ENCODE measurements at regions not wholly inside any gene's neighbourhood (a gene's known extent, or its start where the extent isn't known, plus 50 kb on each side); places are given as distances from the start of the nearest gene placed in this dataset.
"Not testable (repeated sequence)": the region's sequence is repeated elsewhere in the genome, so short reads cannot be mapped to it uniquely, and the experiment has no call there.

- Histone ChIP-seq H3K27ac (ENCODE audit: low read depth, low read length) (no peak overlapping the region), H3K36me3 (ENCODE audit: control insufficient read depth in 5 of 5, insufficient read depth in 5 of 5, low read length in 5 of 5) (no peaks in the 10 kb centered on the region), H3K4me3 (ENCODE audit: low read depth in 1 of 5, low read length in 5 of 5) (peak overlapping the region in 1 of 5 donors; percentile 19), H3K9ac (ENCODE audit: low read length in 5 of 5) (no peak overlapping the region), H3K27me3 (ENCODE audit: control insufficient read depth in 5 of 5, insufficient read depth in 4 of 5, low read length in 5 of 5) (no peaks in the 10 kb centered on the region), H3K4me1 (ENCODE audit: control insufficient read depth in 5 of 5, insufficient read depth in 5 of 5, low read length in 5 of 5) (peaks cover 0 to 10% (median 5%) of the 10 kb centered on the region in 5 donors), H3K9me3 (ENCODE audit: control insufficient read depth in 5 of 5, low read length in 5 of 5) (peaks cover 0 to 10% (median 5%) of the 10 kb centered on the region in 5 donors)
These were observed 90.6 kb downstream of the VCPKMT start for GRCh38 chr14:50025776-50026175.

- H3K4me3 ChIP-seq (ENCODE audit: low read depth in 1 of 5, low read length in 5 of 5), result no peak overlapping the region
- H3K9ac ChIP-seq (ENCODE audit: low read length in 5 of 5), result no peak overlapping the region
- H3K36me3 ChIP-seq (ENCODE audit: control insufficient read depth in 5 of 5, insufficient read depth in 5 of 5, low read length in 5 of 5), result no peaks in the 10 kb centered on the region
- H3K4me1 ChIP-seq (ENCODE audit: control insufficient read depth in 5 of 5, insufficient read depth in 5 of 5, low read length in 5 of 5), result peaks cover 0 to 5% (median 0%) of the 10 kb centered on the region in 5 donors
- H3K9me3 ChIP-seq (ENCODE audit: control insufficient read depth in 5 of 5, low read length in 5 of 5), result peaks cover 0 to 10% (median 5%) of the 10 kb centered on the region in 5 donors
- no peak overlapping the region for H3K27ac ChIP-seq (ENCODE audit: low read depth, low read length)
- H3K27me3 ChIP-seq (ENCODE audit: control insufficient read depth in 5 of 5, insufficient read depth in 4 of 5, low read length in 5 of 5), result no peaks in the 10 kb centered on the region
These were observed 90.0 kb downstream of the VCPKMT start for GRCh38 chr14:50026396-50026795.

- Histone ChIP-seq H3K9ac (ENCODE audit: low read length in 5 of 5) (no peak overlapping the region), H3K4me3 (ENCODE audit: low read depth in 1 of 5, low read length in 5 of 5) (no peak overlapping the region), H3K4me1 (ENCODE audit: control insufficient read depth in 5 of 5, insufficient read depth in 5 of 5, low read length in 5 of 5) (peaks cover 0 to 8% (median 7%) of the 10 kb centered on the region in 5 donors), H3K9me3 (ENCODE audit: control insufficient read depth in 5 of 5, low read length in 5 of 5) (peaks cover 0 to 10% (median 5%) of the 10 kb centered on the region in 5 donors), H3K36me3 (ENCODE audit: control insufficient read depth in 5 of 5, insufficient read depth in 5 of 5, low read length in 5 of 5) (no peaks in the 10 kb centered on the region), H3K27ac (ENCODE audit: low read depth, low read length) (no peak overlapping the region), H3K27me3 (ENCODE audit: control insufficient read depth in 5 of 5, insufficient read depth in 4 of 5, low read length in 5 of 5) (no peaks in the 10 kb centered on the region)
These were observed 88.6 kb downstream of the VCPKMT start for GRCh38 chr14:50027816-50028215.

- Histone ChIP-seq H3K9ac (ENCODE audit: low read length in 5 of 5) (no peak overlapping the region), H3K9me3 (ENCODE audit: control insufficient read depth in 5 of 5, low read length in 5 of 5) (peaks cover 0 to 10% (median 5%) of the 10 kb centered on the region in 5 donors), H3K4me3 (ENCODE audit: low read depth in 1 of 5, low read length in 5 of 5) (no peak overlapping the region), H3K4me1 (ENCODE audit: control insufficient read depth in 5 of 5, insufficient read depth in 5 of 5, low read length in 5 of 5) (peaks cover 0 to 8% (median 7%) of the 10 kb centered on the region in 5 donors), H3K27ac (ENCODE audit: low read depth, low read length) (no peak overlapping the region), H3K36me3 (ENCODE audit: control insufficient read depth in 5 of 5, insufficient read depth in 5 of 5, low read length in 5 of 5) (no peaks in the 10 kb centered on the region), H3K27me3 (ENCODE audit: control insufficient read depth in 5 of 5, insufficient read depth in 4 of 5, low read length in 5 of 5) (no peaks in the 10 kb centered on the region)
These were observed 87.9 kb downstream of the VCPKMT start for GRCh38 chr14:50028458-50028857.

- Histone ChIP-seq H3K27me3 (ENCODE audit: control insufficient read depth in 5 of 5, insufficient read depth in 4 of 5, low read length in 5 of 5) (no peaks in the 10 kb centered on the region), H3K9me3 (ENCODE audit: control insufficient read depth in 5 of 5, low read length in 5 of 5) (peaks cover 0 to 10% (median 5%) of the 10 kb centered on the region in 5 donors), H3K36me3 (ENCODE audit: control insufficient read depth in 5 of 5, insufficient read depth in 5 of 5, low read length in 5 of 5) (no peaks in the 10 kb centered on the region), H3K27ac (ENCODE audit: low read depth, low read length) (no peak overlapping the region), H3K9ac (ENCODE audit: low read length in 5 of 5) (no peak overlapping the region), H3K4me3 (ENCODE audit: low read depth in 1 of 5, low read length in 5 of 5) (no peak overlapping the region), H3K4me1 (ENCODE audit: control insufficient read depth in 5 of 5, insufficient read depth in 5 of 5, low read length in 5 of 5) (peaks cover 0 to 8% (median 7%) of the 10 kb centered on the region in 5 donors)
These were observed 86.3 kb downstream of the VCPKMT start for GRCh38 chr14:50030036-50030435.

- H3K27ac ChIP-seq (ENCODE audit: low read depth, low read length); H3K27me3 ChIP-seq (ENCODE audit: control insufficient read depth in 5 of 5, insufficient read depth in 4 of 5, low read length in 5 of 5); H3K4me1 ChIP-seq (ENCODE audit: control insufficient read depth in 5 of 5, insufficient read depth in 5 of 5, low read length in 5 of 5); H3K4me3 ChIP-seq (ENCODE audit: low read depth in 1 of 5, low read length in 5 of 5); H3K9me3 ChIP-seq (ENCODE audit: control insufficient read depth in 5 of 5, low read length in 5 of 5); H3K9ac ChIP-seq (ENCODE audit: low read length in 5 of 5); H3K36me3 ChIP-seq (ENCODE audit: control insufficient read depth in 5 of 5, insufficient read depth in 5 of 5, low read length in 5 of 5): not testable (repeated sequence)
These were observed 85.5 kb downstream of the VCPKMT start for GRCh38 chr14:50030911-50031310.

- H3K4me1 ChIP-seq (ENCODE audit: control insufficient read depth in 5 of 5, insufficient read depth in 5 of 5, low read length in 5 of 5), result peaks cover 0 to 8% (median 7%) of the 10 kb centered on the region in 5 donors
- no peak overlapping the region for H3K27ac ChIP-seq (ENCODE audit: low read depth, low read length)
These were observed 84.6 kb downstream of the VCPKMT start for GRCh38 chr14:50031602-50032313.

GRCh38 chr14:50032462-50033167 is 83.8 kb downstream of the VCPKMT start:
- H3K4me3 ChIP-seq (ENCODE audit: low read depth in 1 of 5, low read length in 5 of 5); H3K27me3 ChIP-seq (ENCODE audit: control insufficient read depth in 5 of 5, insufficient read depth in 4 of 5, low read length in 5 of 5); H3K36me3 ChIP-seq (ENCODE audit: control insufficient read depth in 5 of 5, insufficient read depth in 5 of 5, low read length in 5 of 5); H3K4me1 ChIP-seq (ENCODE audit: control insufficient read depth in 5 of 5, insufficient read depth in 5 of 5, low read length in 5 of 5); H3K9me3 ChIP-seq (ENCODE audit: control insufficient read depth in 5 of 5, low read length in 5 of 5); H3K27ac ChIP-seq (ENCODE audit: low read depth, low read length); H3K9ac ChIP-seq (ENCODE audit: low read length in 5 of 5): not testable (repeated sequence)

More at GRCh38 chr14:50031602-50032313, 84.6 kb downstream of the VCPKMT start:
- Histone ChIP-seq H3K36me3 (ENCODE audit: control insufficient read depth in 5 of 5, insufficient read depth in 5 of 5, low read length in 5 of 5) (no peaks in the 10 kb centered on the region), H3K27me3 (ENCODE audit: control insufficient read depth in 5 of 5, insufficient read depth in 4 of 5, low read length in 5 of 5) (no peaks in the 10 kb centered on the region), H3K4me3 (ENCODE audit: low read depth in 1 of 5, low read length in 5 of 5) (no peak overlapping the region), H3K9me3 (ENCODE audit: control insufficient read depth in 5 of 5, low read length in 5 of 5) (no peaks in the 10 kb centered on the region), H3K9ac (ENCODE audit: low read length in 5 of 5) (peak overlapping the region in 1 of 5 donors; percentile 16)

GRCh38 chr14:50035214-50035613 is 81.2 kb downstream of the VCPKMT start:
- no peak overlapping the region for H3K27ac ChIP-seq (ENCODE audit: low read depth, low read length)
- no peaks in the 10 kb centered on the region for H3K9me3 ChIP-seq (ENCODE audit: control insufficient read depth in 5 of 5, low read length in 5 of 5)
- no peaks in the 10 kb centered on the region for H3K27me3 ChIP-seq (ENCODE audit: control insufficient read depth in 5 of 5, insufficient read depth in 4 of 5, low read length in 5 of 5)
- H3K36me3 ChIP-seq (ENCODE audit: control insufficient read depth in 5 of 5, insufficient read depth in 5 of 5, low read length in 5 of 5), result no peaks in the 10 kb centered on the region
- peaks cover 5 to 26% (median 20%) of the 10 kb centered on the region in 5 donors for H3K4me1 ChIP-seq (ENCODE audit: control insufficient read depth in 5 of 5, insufficient read depth in 5 of 5, low read length in 5 of 5)
- no peak overlapping the region for H3K4me3 ChIP-seq (ENCODE audit: low read depth in 1 of 5, low read length in 5 of 5)
- no peak overlapping the region for H3K9ac ChIP-seq (ENCODE audit: low read length in 5 of 5)

GRCh38 chr14:50036211-50036610 is 80.2 kb downstream of the VCPKMT start:
- Histone ChIP-seq H3K4me3 (ENCODE audit: low read depth in 1 of 5, low read length in 5 of 5) (no peak overlapping the region), H3K27ac (ENCODE audit: low read depth, low read length) (no peak overlapping the region), H3K4me1 (ENCODE audit: control insufficient read depth in 5 of 5, insufficient read depth in 5 of 5, low read length in 5 of 5) (peaks cover 8 to 36% (median 30%) of the 10 kb centered on the region in 5 donors), H3K36me3 (ENCODE audit: control insufficient read depth in 5 of 5, insufficient read depth in 5 of 5, low read length in 5 of 5) (no peaks in the 10 kb centered on the region), H3K27me3 (ENCODE audit: control insufficient read depth in 5 of 5, insufficient read depth in 4 of 5, low read length in 5 of 5) (no peaks in the 10 kb centered on the region), H3K9ac (ENCODE audit: low read length in 5 of 5) (no peak overlapping the region), H3K9me3 (ENCODE audit: control insufficient read depth in 5 of 5, low read length in 5 of 5) (no peaks in the 10 kb centered on the region)

All from subcutaneous abdominal adipose tissue (tissue), 5 donors.